GM12878 (cell line): ENCODE measurements at regions not wholly inside any gene's neighbourhood (a gene's known extent, or its start where the extent isn't known, plus 50 kb on each side); places are given as distances from the start of the nearest gene placed in this dataset.

Experiments
- CTCF ChIP-seq, 3 experiments: IDR thresholded peaks in 2 of 3; conservative IDR thresholded peaks in 1 of 3; 2 replicates each; pipeline ENCODE4 v1.5.1; 2011; ENCODE audit warnings: low read depth in 3 of 3, low read length in 3 of 3, mild to moderate bottlenecking in 3 of 3, control low read depth in 2 of 3, moderate library complexity in 2 of 3, inconsistent platforms in 1 of 3, mixed read lengths in 1 of 3; ENCODE audit not compliant: control insufficient read depth in 2 of 3, insufficient read depth in 1 of 3; ENCODE audit errors: extremely low read depth in 1 of 3
- GATAD2B ChIP-seq: fragments of 450-650 bp; conservative IDR thresholded peaks from 2 replicates; pipeline ENCODE4 v1.6.1; 2017; ENCODE audit warnings: low read depth, mild to moderate bottlenecking, moderate library complexity
- REST ChIP-seq: IDR thresholded peaks from 2 replicates; pipeline ENCODE4 v1.6.1; 2012; ENCODE audit warnings: mild to moderate bottlenecking, low read depth, low read length
- TF ChIP-seq, protein P1 (sequence below): IDR thresholded peaks from 2 replicates; pipeline ENCODE4 v1.6.1; 2012; ENCODE audit warnings: low read depth, low read length, improper control_type of control experiment

DNA sequence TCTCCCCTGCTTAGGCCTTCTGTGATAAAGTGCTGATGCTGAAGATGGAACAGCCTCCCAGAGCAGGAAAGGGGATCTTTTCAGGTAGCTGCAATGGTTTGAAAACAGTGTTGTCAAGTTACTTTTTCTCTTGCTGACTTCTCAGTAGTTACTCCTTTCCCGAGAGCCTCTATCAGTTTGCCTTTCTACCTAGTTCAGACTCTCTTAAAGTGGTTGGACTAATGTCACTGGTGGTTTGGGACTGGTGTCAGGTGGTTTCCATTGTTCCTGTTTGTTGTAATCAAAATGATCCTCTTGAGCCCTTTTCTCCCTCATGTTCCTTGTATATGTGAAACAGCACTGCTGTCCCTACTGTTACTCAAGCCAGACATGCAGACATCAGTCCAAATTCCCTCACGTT lies 91.4 kb downstream of the FAM217A start:
- no peak for TF ChIP-seq CTCF (IDR thresholded peaks at IDR 0.05 in 2 of 3, conservative IDR thresholded peaks at IDR 0.05 in 1 of 3; ENCODE audit: control insufficient read depth in 2 of 3, extremely low read depth in 1 of 3, insufficient read depth in 1 of 3, low read depth in 3 of 3, low read length in 3 of 3)
- TF ChIP-seq, protein P1, sequence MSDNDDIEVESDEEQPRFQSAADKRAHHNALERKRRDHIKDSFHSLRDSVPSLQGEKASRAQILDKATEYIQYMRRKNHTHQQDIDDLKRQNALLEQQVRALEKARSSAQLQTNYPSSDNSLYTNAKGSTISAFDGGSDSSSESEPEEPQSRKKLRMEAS: no peak
- TF ChIP-seq REST: no peak
- TF ChIP-seq GATAD2B: no peak
